DND-41 (cell line): ENCODE measurements at regions not wholly inside any gene's neighbourhood (a gene's known extent, or its start where the extent isn't known, plus 50 kb on each side); places are given as distances from the start of the nearest gene placed in this dataset.

ENCODE experiments used
- EZH2 ChIP-seq: IDR thresholded peaks from 3 replicates; pipeline ENCODE4 v1.6.1; 2012; ENCODE audit warnings: borderline replicate concordance, low read depth, mild to moderate bottlenecking, moderate library complexity, low read length, inconsistent platforms; ENCODE audit not compliant: severe bottlenecking
- TF ChIP-seq, protein P1 (sequence below): IDR thresholded peaks from 2 replicates; pipeline ENCODE4 v1.5.1; 2012; ENCODE audit warnings: borderline replicate concordance, low read length, moderate library complexity, mild to moderate bottlenecking; ENCODE audit not compliant: poor library complexity, severe bottlenecking; ENCODE audit errors: extremely low read depth

DNA sequence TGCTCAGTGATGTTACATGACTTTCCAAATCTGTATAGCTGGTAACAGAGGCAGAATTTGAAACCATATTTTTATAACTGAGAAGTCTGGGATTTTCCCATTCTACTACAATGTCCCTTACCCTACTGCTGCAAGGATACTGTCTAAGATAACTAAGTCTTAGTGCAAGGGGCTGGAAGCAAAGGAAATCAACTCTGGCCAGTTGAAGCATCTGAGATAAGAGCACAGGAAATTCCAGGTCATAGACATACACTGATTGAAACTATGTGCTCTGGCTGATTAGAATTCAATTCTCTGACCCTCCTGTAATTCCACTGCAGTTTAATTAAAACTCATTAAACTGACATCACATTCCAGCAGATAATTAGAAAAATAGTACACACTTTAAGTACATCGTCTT, 267.7 kb upstream of the C1orf87 start:
- TF ChIP-seq, protein P1, sequence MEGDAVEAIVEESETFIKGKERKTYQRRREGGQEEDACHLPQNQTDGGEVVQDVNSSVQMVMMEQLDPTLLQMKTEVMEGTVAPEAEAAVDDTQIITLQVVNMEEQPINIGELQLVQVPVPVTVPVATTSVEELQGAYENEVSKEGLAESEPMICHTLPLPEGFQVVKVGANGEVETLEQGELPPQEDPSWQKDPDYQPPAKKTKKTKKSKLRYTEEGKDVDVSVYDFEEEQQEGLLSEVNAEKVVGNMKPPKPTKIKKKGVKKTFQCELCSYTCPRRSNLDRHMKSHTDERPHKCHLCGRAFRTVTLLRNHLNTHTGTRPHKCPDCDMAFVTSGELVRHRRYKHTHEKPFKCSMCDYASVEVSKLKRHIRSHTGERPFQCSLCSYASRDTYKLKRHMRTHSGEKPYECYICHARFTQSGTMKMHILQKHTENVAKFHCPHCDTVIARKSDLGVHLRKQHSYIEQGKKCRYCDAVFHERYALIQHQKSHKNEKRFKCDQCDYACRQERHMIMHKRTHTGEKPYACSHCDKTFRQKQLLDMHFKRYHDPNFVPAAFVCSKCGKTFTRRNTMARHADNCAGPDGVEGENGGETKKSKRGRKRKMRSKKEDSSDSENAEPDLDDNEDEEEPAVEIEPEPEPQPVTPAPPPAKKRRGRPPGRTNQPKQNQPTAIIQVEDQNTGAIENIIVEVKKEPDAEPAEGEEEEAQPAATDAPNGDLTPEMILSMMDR = no peak
- TF ChIP-seq EZH2 = no peak
